GM12878 (cell line): ENCODE measurements at regions not wholly inside any gene's neighbourhood (a gene's known extent, or its start where the extent isn't known, plus 50 kb on each side); places are given as distances from the start of the nearest gene placed in this dataset.

Experiments
- ATF3 ChIP-seq: IDR thresholded peaks from 2 replicates; pipeline ENCODE4 v1.6.1; 2011; ENCODE audit warnings: low read depth, mild to moderate bottlenecking, low read length, moderate library complexity, borderline replicate concordance; ENCODE audit errors: extremely low read depth
- CHD1 ChIP-seq: IDR thresholded peaks from 2 replicates; pipeline ENCODE4 v1.6.1; 2012; ENCODE audit warnings: low read depth, low read length, improper control_type of control experiment
- CHD2 ChIP-seq: IDR thresholded peaks from 2 replicates; pipeline ENCODE4 v1.6.1; 2011; ENCODE audit warnings: low read depth, low read length, improper control_type of control experiment, borderline replicate concordance
- CTCF ChIP-seq, 3 experiments: IDR thresholded peaks in 2 of 3; conservative IDR thresholded peaks in 1 of 3; 2 replicates each; pipeline ENCODE4 v1.5.1; 2011; ENCODE audit warnings: low read depth in 3 of 3, low read length in 3 of 3, mild to moderate bottlenecking in 3 of 3, control low read depth in 2 of 3, moderate library complexity in 2 of 3, inconsistent platforms in 1 of 3, mixed read lengths in 1 of 3; ENCODE audit not compliant: control insufficient read depth in 2 of 3, insufficient read depth in 1 of 3; ENCODE audit errors: extremely low read depth in 1 of 3
- EP300 ChIP-seq, 2 experiments: fragments of 150-350 bp in 1 of 2; IDR thresholded peaks; 2 replicates each; pipeline ENCODE4 v1.6.1; 2011 to 2012; ENCODE audit warnings: low read depth in 2 of 2, low read length in 2 of 2, borderline replicate concordance in 1 of 2, improper control_type of control experiment in 1 of 2, inconsistent platforms in 1 of 2; ENCODE audit not compliant: control insufficient read depth in 1 of 2
- KLF5 ChIP-seq: fragments of 450-650 bp; IDR thresholded peaks from 2 replicates; pipeline ENCODE4 v1.6.1; 2014; ENCODE audit warnings: mild to moderate bottlenecking; ENCODE audit not compliant: partially characterized antibody
- MAX ChIP-seq: IDR thresholded peaks from 2 replicates; pipeline ENCODE4 v1.6.1; 2012; ENCODE audit warnings: low read depth, low read length, improper control_type of control experiment
- NRF1 ChIP-seq: conservative IDR thresholded peaks from 2 replicates; pipeline ENCODE4 v1.6.1; 2011; ENCODE audit warnings: mild to moderate bottlenecking, low read depth, low read length, improper control_type of control experiment
- PAX8 ChIP-seq: fragments of 450-650 bp; IDR thresholded peaks from 2 replicates; pipeline ENCODE4 v1.6.1; 2017; ENCODE audit warnings: mild to moderate bottlenecking, moderate library complexity
- POLR2A ChIP-seq: IDR thresholded peaks from 2 replicates; pipeline ENCODE4 v1.6.1; 2011; ENCODE audit warnings: low read depth, mild to moderate bottlenecking, low read length
- POLR2AphosphoS2 ChIP-seq: IDR thresholded peaks from 2 replicates; pipeline ENCODE4 v1.6.1; 2011; ENCODE audit warnings: low read depth, mild to moderate bottlenecking, low read length, improper control_type of control experiment, moderate library complexity
- POLR2AphosphoS5 ChIP-seq: IDR thresholded peaks from 2 replicates; pipeline ENCODE4 v1.6.1; 2011; ENCODE audit warnings: mild to moderate bottlenecking, low read length, inconsistent platforms
- RB1 ChIP-seq: fragments of 450-650 bp; formaldehyde crosslinking; IDR thresholded peaks from 2 replicates; pipeline ENCODE4 v1.6.1; 2017; ENCODE audit warnings: mild to moderate bottlenecking, borderline replicate concordance
- ZNF622 ChIP-seq: fragments of 450-650 bp; IDR thresholded peaks from 2 replicates; pipeline ENCODE4 v1.6.1; 2017; ENCODE audit warnings: mild to moderate bottlenecking, inconsistent platforms

GRCh38 chr10:2641028-2641427 is 426.3 kb upstream of the PFKP start:
- TF ChIP-seq CTCF (IDR thresholded peaks at IDR 0.05 in 2 of 3, conservative IDR thresholded peaks at IDR 0.05 in 1 of 3; ENCODE audit: control insufficient read depth in 2 of 3, extremely low read depth in 1 of 3, insufficient read depth in 1 of 3, low read depth in 3 of 3, low read length in 3 of 3) (no peak), CHD1 (no peak), POLR2A (no peak), PAX8 (no peak), POLR2AphosphoS5 (no peak), POLR2AphosphoS2 (no peak), CHD2 (no peak), ZNF622 (no peak), ATF3 (no peak), NRF1 (no peak), RB1 (no peak), MAX (no peak), EP300 (IDR thresholded peaks at IDR 0.05; ENCODE audit: borderline replicate concordance in 1 of 2, control insufficient read depth in 1 of 2, low read depth in 2 of 2, low read length in 2 of 2) (no peak), KLF5 (no peak)
